ENCODE measurements at regions not wholly inside any gene's neighbourhood (a gene's known extent, or its start where the extent isn't known, plus 50 kb on each side); places are given as distances from the start of the nearest gene placed in this dataset.
"Not testable (repeated sequence)": the region's sequence is repeated elsewhere in the genome, so short reads cannot be mapped to it uniquely, and the experiment has no call there.

- DNase-seq = no peak
Observed at GRCh38 chr4:81375745-81376144, 96.0 kb downstream of the RASGEF1B start.

- DNase-seq = peak; percentile 22
Observed at GRCh38 chr4:81369886-81370285, 101.8 kb downstream of the RASGEF1B start.

GRCh38 chr4:81366779-81367178 is 104.9 kb downstream of the RASGEF1B start:
- DNase-seq = no peak

GRCh38 chr4:81360737-81361136 is 111.0 kb downstream of the RASGEF1B start:
- no peak for DNase-seq

GRCh38 chr4:81359207-81359606 is 112.5 kb downstream of the RASGEF1B start:
- DNase-seq = no peak

- no peak for DNase-seq
Observed at GRCh38 chr4:81358154-81358553, 113.6 kb downstream of the RASGEF1B start.

- no peak for DNase-seq
Observed at GRCh38 chr4:81356621-81357020, 115.1 kb downstream of the RASGEF1B start.

GRCh38 chr4:81355136-81355535 is 116.6 kb downstream of the RASGEF1B start:
- DNase-seq = no peak

GRCh38 chr4:81353861-81354260 is 117.8 kb downstream of the RASGEF1B start:
- DNase-seq = no peak

- DNase-seq = no peak
Observed at GRCh38 chr4:81352446-81352835, 119.3 kb downstream of the RASGEF1B start.

GRCh38 chr4:81351654-81352445 is 119.9 kb downstream of the RASGEF1B start:
- DNase-seq = peak; percentile 92

- DNase-seq = peak; percentile 14
Observed at GRCh38 chr4:81350040-81350439, 121.7 kb downstream of the RASGEF1B start.

- DNase-seq = no peak
Observed at GRCh38 chr4:81348778-81349094, 123.0 kb downstream of the RASGEF1B start.

GRCh38 chr4:81348086-81348777 is 123.5 kb downstream of the RASGEF1B start:
- no peak for DNase-seq

GRCh38 chr4:81346719-81347118 is 125.0 kb downstream of the RASGEF1B start:
- DNase-seq = no peak

- no peak for DNase-seq
Observed at GRCh38 chr4:81343536-81343935, 128.2 kb downstream of the RASGEF1B start.

GRCh38 chr4:81343046-81343445 is 128.0 kb upstream of the PRKG2 start:
- DNase-seq = no peak

- DNase-seq = no peak
Observed at GRCh38 chr4:81337211-81337610, 122.2 kb upstream of the PRKG2 start.

- no peak for DNase-seq
Observed at GRCh38 chr4:81335122-81335912, 120.3 kb upstream of the PRKG2 start.

- DNase-seq = no peak
Observed at GRCh38 chr4:81330018-81330417, 115.0 kb upstream of the PRKG2 start.

GRCh38 chr4:81326581-81326980 is 111.6 kb upstream of the PRKG2 start:
- no peak for DNase-seq

- DNase-seq = not testable (repeated sequence)
Observed at GRCh38 chr4:81324594-81324993, 109.6 kb upstream of the PRKG2 start.

- DNase-seq = peak; percentile 6
Observed at GRCh38 chr4:81319657-81320056, 104.6 kb upstream of the PRKG2 start.

Data from hematopoietic multipotent progenitor cell treated with erythropoietin and hydrocortisone succinate and interleukin-3 and kit ligand, for 4 days (in vitro differentiated cells).